BLaER1 treated with 17β-estradiol and CSF1 and Interleukin-3, amounts not matched to agents 10 nM and 100 nM (cell line): ENCODE measurements at regions not wholly inside any gene's neighbourhood (a gene's known extent, or its start where the extent isn't known, plus 50 kb on each side); places are given as distances from the start of the nearest gene placed in this dataset.
"Not testable (repeated sequence)": the region's sequence is repeated elsewhere in the genome, so short reads cannot be mapped to it uniquely, and the experiment has no call there.

ENCODE experiments used
- H3K27ac ChIP-seq, 11 experiments: shearing (Covaris generic); formaldehyde crosslinking; 2 replicates each; pipeline ENCODE4 v1.8.1; 2022
- H3K27me3 ChIP-seq, 11 experiments: shearing (Covaris generic); formaldehyde crosslinking; 2 replicates each; pipeline ENCODE4 v1.8.1; 2022
- H3K36me3 ChIP-seq, 11 experiments: shearing (Covaris generic); formaldehyde crosslinking; 2 replicates each; pipeline ENCODE4 v1.8.1; 2022
- H3K4me1 ChIP-seq, 10 experiments: shearing (Covaris generic); formaldehyde crosslinking; 2 replicates each; pipeline ENCODE4 v1.8.1; 2022
- H3K4me2 ChIP-seq, 11 experiments: shearing (Covaris generic); formaldehyde crosslinking; 2 replicates each; pipeline ENCODE4 v1.8.1; 2022
- H3K4me3 ChIP-seq, 10 experiments: shearing (Covaris generic); formaldehyde crosslinking; 2 replicates each; pipeline ENCODE4 v1.8.1; 2022
- H3K9ac ChIP-seq, 11 experiments: shearing (Covaris generic); formaldehyde crosslinking; 2 replicates each; pipeline ENCODE4 v1.8.1; 2022
- H3K9me3 ChIP-seq, 11 experiments: shearing (Covaris generic); formaldehyde crosslinking; replicated peaks in 1 of 11; 2 replicates each; pipeline ENCODE4 v1.8.1; 2022
- H4K20me1 ChIP-seq, 11 experiments: shearing (Covaris generic); formaldehyde crosslinking; 2 replicates each; pipeline ENCODE4 v1.8.1; 2022
- Cebpa-rat ChIP-seq, 11 experiments: shearing (Covaris generic); IDR thresholded peaks; 2 replicates each; pipeline ENCODE4 v1.8.1; 2022

DNA sequence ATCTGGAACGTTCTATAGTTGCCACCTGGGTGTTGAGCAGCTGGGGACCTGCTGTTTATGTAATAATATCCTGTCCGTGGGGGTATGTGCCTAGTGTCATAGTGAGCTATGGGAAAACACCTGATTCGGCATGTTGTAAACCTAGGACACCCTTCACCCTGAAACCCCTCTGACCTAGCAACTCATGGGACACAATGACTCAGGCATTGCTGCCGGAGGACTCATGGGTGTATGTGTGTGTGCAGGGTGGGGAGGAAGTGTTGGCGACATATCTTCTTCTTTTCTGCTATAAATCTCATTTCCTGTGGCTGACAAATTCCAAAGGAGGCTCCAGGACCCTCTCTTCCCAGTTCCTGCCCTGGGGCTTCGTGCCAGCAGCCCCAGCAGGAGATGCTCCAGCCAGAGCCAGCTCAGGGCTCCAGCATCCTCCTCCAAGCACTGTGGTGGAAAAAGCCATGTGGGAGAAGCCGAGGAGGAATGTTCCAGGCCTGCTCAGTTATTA lies 77.0 kb upstream of the PODXL start:
- no peak overlapping the region for H3K9ac ChIP-seq
- H3K27ac ChIP-seq = peak overlapping the region in 1 of 11 experiments; percentile 30; a peak in 1 of 22 replicates
- H3K4me2 ChIP-seq = peak overlapping the region in 4 of 11 experiments; percentile 22 to 65 (median 42); a peak in 7 of 22 replicates
- no peaks in the 10 kb centered on the region for H3K27me3 ChIP-seq
- H3K9me3 ChIP-seq = no peaks in the 10 kb centered on the region; a peak in 1 of 22 replicates
- H3K4me3 ChIP-seq = no peak overlapping the region
- H4K20me1 ChIP-seq = 0 out of 22 replicates have a peak, but pooled peaks cover 0 to 5% (median 0%) of the 10 kb centered on the region in 11 experiments
- peaks cover 0 to 13% (median 3%) of the 10 kb centered on the region in 10 experiments; a peak in 8 of 20 replicates for H3K4me1 ChIP-seq
- no peak for TF ChIP-seq Cebpa-rat (IDR thresholded peaks at IDR 0.05)
- no peaks in the 10 kb centered on the region for H3K36me3 ChIP-seq

- Histone ChIP-seq H3K9me3 (no peaks in the 10 kb centered on the region; a peak in 1 of 22 replicates), H3K36me3 (no peaks in the 10 kb centered on the region), H3K4me3 (no peak overlapping the region), H3K4me2 (no peak overlapping the region), H3K9ac (no peak overlapping the region), H3K27ac (no peak overlapping the region), H3K27me3 (no peaks in the 10 kb centered on the region), H3K4me1 (peaks cover 0 to 13% (median 3%) of the 10 kb centered on the region in 10 experiments; a peak in 8 of 20 replicates), H4K20me1 (0 out of 22 replicates have a peak, but pooled peaks cover 0 to 5% (median 0%) of the 10 kb centered on the region in 11 experiments)
- no peak for TF ChIP-seq Cebpa-rat (IDR thresholded peaks at IDR 0.05)
Measured at GRCh38 chr7:131630427-131630826, 74.0 kb upstream of the PODXL start.

DNA sequence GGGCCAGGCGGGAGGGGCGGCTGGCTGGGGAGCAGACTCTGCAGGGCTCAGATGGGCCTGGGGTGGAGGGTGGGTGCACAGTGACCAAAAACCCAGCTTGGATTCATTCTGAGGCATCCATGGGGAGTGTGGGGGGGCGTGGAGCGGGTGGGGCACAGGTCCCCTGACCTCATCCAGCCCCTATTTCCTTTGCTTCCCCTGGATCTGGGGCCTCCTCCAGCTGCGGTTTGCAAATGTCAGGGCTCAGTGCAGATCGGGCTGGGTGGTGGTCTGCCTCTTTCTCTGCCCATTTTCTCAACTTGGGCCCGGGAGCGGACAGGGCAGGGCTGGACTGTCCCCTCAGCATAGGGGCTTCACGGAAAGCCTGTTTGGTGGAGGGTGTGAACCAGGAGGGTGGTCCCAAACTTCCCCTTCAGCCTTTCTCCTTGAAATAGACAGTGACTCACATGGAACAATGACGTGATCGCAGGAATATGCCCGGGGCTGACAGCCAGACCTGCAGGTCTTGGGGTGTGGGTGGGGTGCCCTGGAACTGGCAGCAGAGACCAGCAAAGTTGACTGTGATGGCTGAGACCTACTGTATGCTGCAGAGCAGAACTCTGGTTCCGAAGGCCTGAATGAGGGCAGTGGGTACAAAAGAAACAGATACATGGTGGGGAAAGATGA lies 72.9 kb upstream of the PODXL start:
- Histone ChIP-seq H3K36me3 (no peaks in the 10 kb centered on the region), H3K4me1 (peaks cover 0 to 13% (median 3%) of the 10 kb centered on the region in 10 experiments; a peak in 8 of 20 replicates), H3K27ac (no peak overlapping the region), H3K9me3 (no peaks in the 10 kb centered on the region), H3K9ac (no peak overlapping the region), H4K20me1 (0 out of 22 replicates have a peak, but pooled peaks cover 0 to 5% (median 0%) of the 10 kb centered on the region in 11 experiments), H3K4me3 (no peak overlapping the region), H3K4me2 (no peak overlapping the region), H3K27me3 (no peaks in the 10 kb centered on the region)
- TF ChIP-seq Cebpa-rat (IDR thresholded peaks at IDR 0.05) = no peak

- Histone ChIP-seq H3K9me3 (no peaks in the 10 kb centered on the region), H3K9ac (no peak overlapping the region), H3K27ac (no peak overlapping the region), H3K36me3 (no peaks in the 10 kb centered on the region), H4K20me1 (0 out of 22 replicates have a peak, but pooled peaks cover 0 to 5% (median 0%) of the 10 kb centered on the region in 11 experiments), H3K27me3 (no peaks in the 10 kb centered on the region), H3K4me3 (no peak overlapping the region), H3K4me1 (peaks cover 0 to 10% (median 2%) of the 10 kb centered on the region in 10 experiments; a peak in 8 of 20 replicates), H3K4me2 (no peak overlapping the region)
- no peak for TF ChIP-seq Cebpa-rat (IDR thresholded peaks at IDR 0.05)
Measured at GRCh38 chr7:131628634-131629033, 72.2 kb upstream of the PODXL start.

GRCh38 chr7:131627735-131628190 lies 71.3 kb upstream of the PODXL start:
- no peak overlapping the region for H3K9ac ChIP-seq

DNA sequence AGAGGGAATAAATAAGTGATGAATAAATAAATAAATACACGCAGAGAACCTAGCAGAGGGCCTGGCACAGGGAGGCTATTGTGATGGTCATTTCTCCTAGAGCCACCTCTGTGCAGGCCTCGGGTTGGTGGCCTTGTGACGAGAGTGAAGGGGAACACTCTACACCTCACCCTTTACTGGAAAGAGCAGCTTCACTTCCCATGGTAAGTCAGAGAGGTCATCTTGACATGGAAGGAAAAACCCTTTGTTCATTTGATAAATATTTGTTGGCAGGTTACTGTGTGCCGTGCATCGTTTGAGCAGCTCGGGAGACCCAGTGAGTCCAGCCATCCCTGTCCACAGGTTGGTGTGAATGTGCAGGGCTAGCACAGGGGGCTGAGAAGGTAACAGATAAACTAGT lies 70.2 kb upstream of the PODXL start:
- Histone ChIP-seq H3K4me1 (no peaks in the 10 kb centered on the region), H3K9me3 (no peaks in the 10 kb centered on the region), H3K4me2 (no peak overlapping the region)

More at GRCh38 chr7:131627735-131628190, 71.3 kb upstream of the PODXL start:
- Histone ChIP-seq H3K36me3 (no peaks in the 10 kb centered on the region), H3K9me3 (no peaks in the 10 kb centered on the region), H3K4me1 (peaks cover 0 to 1% (median 0%) of the 10 kb centered on the region in 10 experiments; a peak in 1 of 20 replicates), H3K27me3 (no peaks in the 10 kb centered on the region), H3K4me3 (no peak overlapping the region), H3K4me2 (no peak overlapping the region), H4K20me1 (0 out of 22 replicates have a peak, but pooled peaks cover 0 to 5% (median 0%) of the 10 kb centered on the region in 11 experiments), H3K27ac (no peak overlapping the region)
- no peak for TF ChIP-seq Cebpa-rat (IDR thresholded peaks at IDR 0.05)

DNA sequence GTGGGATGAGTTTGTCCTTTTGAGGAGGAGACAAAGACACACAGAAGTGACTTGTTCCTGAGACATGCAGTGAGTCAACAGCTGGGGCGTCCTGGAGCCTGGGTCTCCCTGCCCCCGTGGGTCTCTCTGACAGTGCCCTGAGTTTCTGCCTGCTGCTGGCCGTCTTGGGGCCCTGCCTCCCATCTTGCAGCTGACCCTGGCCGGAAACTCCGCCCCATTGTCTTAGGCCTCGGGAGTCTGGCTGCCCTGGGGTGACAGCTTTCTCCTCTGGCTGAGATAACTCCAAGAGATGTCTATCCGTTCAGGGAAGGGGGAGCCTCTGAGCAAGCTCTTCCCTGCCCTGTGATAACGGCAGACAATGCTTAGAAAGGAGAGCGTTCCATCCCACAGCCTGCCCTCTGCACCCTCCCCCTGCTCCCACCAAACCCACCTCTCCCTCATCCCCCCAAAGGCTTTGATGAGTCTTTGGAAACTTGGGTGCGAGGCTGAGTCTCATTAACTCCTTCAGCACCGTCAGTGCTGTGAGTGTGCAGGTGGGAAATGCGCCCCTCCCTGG lies 69.5 kb upstream of the PODXL start:
- H3K4me1 ChIP-seq = no peaks in the 10 kb centered on the region

More for the DNA sequence above, 70.2 kb upstream of the PODXL start:
- no peak for TF ChIP-seq Cebpa-rat (IDR thresholded peaks at IDR 0.05)
- no peak overlapping the region for H3K4me3 ChIP-seq
- H3K27ac ChIP-seq = no peak overlapping the region
- 0 out of 22 replicates have a peak, but pooled peaks cover 0 to 5% (median 0%) of the 10 kb centered on the region in 11 experiments for H4K20me1 ChIP-seq
- no peaks in the 10 kb centered on the region for H3K27me3 ChIP-seq
- no peak overlapping the region for H3K9ac ChIP-seq
- H3K36me3 ChIP-seq = no peaks in the 10 kb centered on the region

DNA sequence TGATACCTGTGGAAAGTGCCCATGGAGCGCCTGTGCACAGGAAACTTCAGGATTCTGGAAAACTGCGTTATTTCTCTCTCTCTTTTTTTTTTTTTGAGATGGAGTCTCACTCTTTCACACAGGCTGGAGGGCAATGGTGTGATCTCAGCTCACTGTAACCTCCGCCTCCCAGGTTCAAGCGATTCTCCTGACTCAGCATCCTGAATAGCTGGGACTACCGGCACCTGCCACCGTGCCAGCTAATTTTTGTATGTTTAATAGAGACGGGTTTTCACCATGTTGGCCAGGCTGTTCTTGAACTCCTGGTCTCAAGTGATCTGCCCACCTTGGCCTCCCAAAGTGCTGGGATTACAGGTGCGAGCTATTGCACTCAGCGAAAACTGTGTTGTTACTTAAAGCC lies 68.9 kb upstream of the PODXL start:
- H3K9me3 ChIP-seq, H3K4me2 ChIP-seq, H3K27me3 ChIP-seq, H3K9ac ChIP-seq, H3K4me1 ChIP-seq, H3K27ac ChIP-seq, H3K4me3 ChIP-seq, H3K36me3 ChIP-seq, H4K20me1 ChIP-seq: not testable (repeated sequence)

More for the DNA sequence above, 69.5 kb upstream of the PODXL start:
- Histone ChIP-seq H3K9ac (no peak overlapping the region), H3K4me3 (no peak overlapping the region), H3K27ac (no peak overlapping the region), H4K20me1 (0 out of 22 replicates have a peak, but pooled peaks cover 0 to 5% (median 0%) of the 10 kb centered on the region in 11 experiments), H3K27me3 (no peaks in the 10 kb centered on the region), H3K4me2 (no peak overlapping the region), H3K9me3 (no peaks in the 10 kb centered on the region), H3K36me3 (no peaks in the 10 kb centered on the region)
- TF ChIP-seq Cebpa-rat (IDR thresholded peaks at IDR 0.05) = no peak

GRCh38 chr7:131624536-131624935 lies 68.1 kb upstream of the PODXL start:
- Histone ChIP-seq H3K4me3 (no peak overlapping the region), H3K36me3 (no peaks in the 10 kb centered on the region), H3K27ac (no peak overlapping the region), H3K9ac (no peak overlapping the region), H4K20me1 (no peaks in the 10 kb centered on the region; a peak in 1 of 22 replicates), H3K27me3 (no peaks in the 10 kb centered on the region), H3K9me3 (no peaks in the 10 kb centered on the region), H3K4me2 (no peak overlapping the region), H3K4me1 (peaks cover 0 to 12% (median 5%) of the 10 kb centered on the region in 10 experiments; a peak in 9 of 20 replicates)
- no peak for TF ChIP-seq Cebpa-rat (IDR thresholded peaks at IDR 0.05)
